ENCODE measurements at regions not wholly inside any gene's neighbourhood (a gene's known extent, or its start where the extent isn't known, plus 50 kb on each side); places are given as distances from the start of the nearest gene placed in this dataset.

DNA sequence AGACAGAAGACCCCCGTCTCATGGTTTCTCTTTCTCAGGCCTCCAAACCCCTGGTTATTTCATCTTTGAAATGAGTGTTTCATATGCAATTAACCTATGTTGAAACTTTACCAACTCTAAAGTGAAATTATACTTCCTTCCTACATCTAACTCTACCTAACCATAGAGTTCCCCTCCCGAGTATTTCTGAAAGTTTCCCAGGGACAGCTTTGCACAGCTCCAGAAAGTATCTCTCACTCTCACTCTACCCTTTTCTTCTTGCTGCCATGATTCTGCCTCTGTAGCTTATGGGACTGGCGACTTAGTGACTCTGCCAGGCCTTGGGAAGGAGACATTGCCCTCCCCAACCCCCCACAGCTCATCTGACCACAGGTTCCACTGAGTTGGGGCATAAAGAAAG, 107.9 kb downstream of the B3GNT2 start:
- DNase-seq: no peak
- Histone ChIP-seq H3K36me3 (replicated peaks; ENCODE audit: control insufficient read depth, insufficient read depth, low read length) (no peaks in the 10 kb centered on the region), H3K27me3 (ENCODE audit: control insufficient read depth, insufficient read depth, low read length) (no peaks in the 10 kb centered on the region), H3K4me3 (ENCODE audit: insufficient read depth, low read depth, low read length) (no peak overlapping the region)

GRCh38 chr2:62302631-62303435, 106.9 kb downstream of the B3GNT2 start:
- DNase-seq: no peak
- Histone ChIP-seq H3K27me3 (ENCODE audit: control insufficient read depth, insufficient read depth, low read length) (no peaks in the 10 kb centered on the region), H3K4me3 (ENCODE audit: insufficient read depth, low read depth, low read length) (no peak overlapping the region), H3K36me3 (replicated peaks; ENCODE audit: control insufficient read depth, insufficient read depth, low read length) (no peaks in the 10 kb centered on the region)

DNA sequence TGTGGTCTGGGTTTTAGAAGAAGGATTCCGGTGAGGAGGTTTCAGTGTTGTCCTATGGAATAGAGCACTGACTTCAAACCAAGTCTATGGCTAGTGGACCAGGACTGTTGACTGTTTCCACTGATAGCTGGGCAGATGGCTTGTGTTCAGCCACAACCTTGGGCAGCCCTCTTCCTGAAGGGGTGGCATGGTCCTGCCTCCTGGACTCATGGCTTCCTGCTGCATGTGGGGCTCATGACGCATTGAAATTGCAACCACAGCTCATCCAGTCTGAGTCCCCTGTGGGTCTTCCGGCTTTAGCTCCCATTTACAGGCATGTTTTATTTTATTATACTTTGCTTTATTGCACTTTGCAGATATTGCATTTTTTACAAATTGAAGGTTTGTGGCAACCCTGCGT, 105.0 kb downstream of the B3GNT2 start:
- H3K4me3 ChIP-seq (ENCODE audit: insufficient read depth, low read depth, low read length): no peak overlapping the region
- H3K36me3 ChIP-seq (replicated peaks; ENCODE audit: control insufficient read depth, insufficient read depth, low read length): no peaks in the 10 kb centered on the region
- DNase-seq: no peak
- H3K27me3 ChIP-seq (ENCODE audit: control insufficient read depth, insufficient read depth, low read length): no peaks in the 10 kb centered on the region

- no peaks in the 10 kb centered on the region for H3K36me3 ChIP-seq (replicated peaks; ENCODE audit: control insufficient read depth, insufficient read depth, low read length)
- peak; percentile 77 for DNase-seq
These were observed 101.7 kb downstream of the B3GNT2 start for GRCh38 chr2:62297624-62298010.

GRCh38 chr2:62296832-62297623, 101.1 kb downstream of the B3GNT2 start:
- no peaks in the 10 kb centered on the region for H3K27me3 ChIP-seq (ENCODE audit: control insufficient read depth, insufficient read depth, low read length)
- H3K36me3 ChIP-seq (replicated peaks; ENCODE audit: control insufficient read depth, insufficient read depth, low read length): no peaks in the 10 kb centered on the region
- no peak overlapping the region for H3K4me3 ChIP-seq (ENCODE audit: insufficient read depth, low read depth, low read length)
- DNase-seq: no peak

More at GRCh38 chr2:62297624-62298010, 101.7 kb downstream of the B3GNT2 start:
- Histone ChIP-seq H3K27me3 (ENCODE audit: control insufficient read depth, insufficient read depth, low read length) (no peaks in the 10 kb centered on the region), H3K4me3 (ENCODE audit: insufficient read depth, low read depth, low read length) (no peak overlapping the region)

GRCh38 chr2:62296034-62296831, 100.3 kb downstream of the B3GNT2 start:
- Histone ChIP-seq H3K27me3 (ENCODE audit: control insufficient read depth, insufficient read depth, low read length) (no peaks in the 10 kb centered on the region), H3K4me3 (ENCODE audit: insufficient read depth, low read depth, low read length) (no peak overlapping the region), H3K36me3 (replicated peaks; ENCODE audit: control insufficient read depth, insufficient read depth, low read length) (no peaks in the 10 kb centered on the region)
- no peak for DNase-seq

GRCh38 chr2:62293490-62294271, 97.8 kb downstream of the B3GNT2 start:
- peak; percentile 89 for DNase-seq
- no peaks in the 10 kb centered on the region for H3K36me3 ChIP-seq (replicated peaks; ENCODE audit: control insufficient read depth, insufficient read depth, low read length)
- no peak overlapping the region for H3K4me3 ChIP-seq (ENCODE audit: insufficient read depth, low read depth, low read length)
- H3K27me3 ChIP-seq (ENCODE audit: control insufficient read depth, insufficient read depth, low read length): no peaks in the 10 kb centered on the region

GRCh38 chr2:62293151-62293489, 97.2 kb downstream of the B3GNT2 start:
- H3K4me3 ChIP-seq (ENCODE audit: insufficient read depth, low read depth, low read length): no peak overlapping the region

DNA sequence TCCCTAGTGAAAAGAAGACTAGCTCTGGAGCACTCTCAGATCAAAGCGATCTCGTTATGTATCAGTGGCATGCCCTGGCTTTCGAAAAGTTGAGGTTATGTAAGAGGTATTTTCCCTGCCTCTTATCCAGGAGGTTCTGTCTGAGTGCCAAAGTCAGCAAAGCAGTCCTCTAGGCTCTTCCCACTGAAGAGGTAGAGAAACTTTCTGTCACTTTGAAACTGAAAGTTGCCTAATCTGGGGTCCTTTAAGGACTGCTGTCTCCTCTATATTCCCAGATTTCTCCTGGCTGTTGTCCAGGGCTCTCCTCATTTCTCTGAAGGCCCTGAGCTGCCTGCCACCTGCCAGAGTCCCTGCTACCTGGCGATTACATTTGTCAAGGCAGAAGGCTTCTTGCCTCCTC, 96.3 kb downstream of the B3GNT2 start:
- H3K4me3 ChIP-seq (ENCODE audit: insufficient read depth, low read depth, low read length): no peak overlapping the region
- H3K36me3 ChIP-seq (replicated peaks; ENCODE audit: control insufficient read depth, insufficient read depth, low read length): no peaks in the 10 kb centered on the region
- no peak for DNase-seq
- H3K27me3 ChIP-seq (ENCODE audit: control insufficient read depth, insufficient read depth, low read length): no peaks in the 10 kb centered on the region

More at GRCh38 chr2:62293151-62293489, 97.2 kb downstream of the B3GNT2 start:
- no peak for DNase-seq
- Histone ChIP-seq H3K36me3 (replicated peaks; ENCODE audit: control insufficient read depth, insufficient read depth, low read length) (no peaks in the 10 kb centered on the region), H3K27me3 (ENCODE audit: control insufficient read depth, insufficient read depth, low read length) (no peaks in the 10 kb centered on the region)

DNA sequence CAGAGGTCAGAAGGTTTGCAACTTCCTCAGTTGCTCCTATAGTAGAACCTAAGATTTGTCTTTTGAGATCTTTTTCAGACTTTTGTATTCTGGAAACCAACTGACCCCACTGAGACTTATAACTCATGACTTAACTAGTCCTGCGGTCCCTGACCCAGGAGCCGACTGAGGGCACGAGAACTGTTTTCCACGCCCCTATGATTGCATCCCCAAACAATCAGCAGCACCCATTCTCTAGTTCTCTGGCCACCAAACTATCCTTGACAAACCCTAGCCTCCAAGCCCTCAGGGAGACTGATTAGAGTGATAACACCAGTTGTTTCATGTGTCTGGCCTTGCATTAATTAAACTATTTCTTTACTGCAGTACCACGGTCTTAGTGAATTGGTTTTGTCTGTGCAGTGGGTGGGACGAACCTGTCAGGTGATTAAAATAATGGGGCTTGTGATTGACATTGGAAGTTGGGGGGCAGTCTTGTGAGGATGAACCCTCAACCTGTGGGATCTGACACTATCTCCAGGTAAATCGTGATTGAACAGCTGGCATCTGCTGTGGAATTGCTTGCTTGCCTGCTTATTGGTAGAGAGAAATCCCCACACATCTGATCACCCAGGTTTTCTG, 95.7 kb downstream of the B3GNT2 start:
- Histone ChIP-seq H3K36me3 (replicated peaks; ENCODE audit: control insufficient read depth, insufficient read depth, low read length) (no peaks in the 10 kb centered on the region), H3K27me3 (ENCODE audit: control insufficient read depth, insufficient read depth, low read length) (no peaks in the 10 kb centered on the region), H3K4me3 (ENCODE audit: insufficient read depth, low read depth, low read length) (no peak overlapping the region)
- no peak for DNase-seq

GRCh38 chr2:62291052-62291451, 95.1 kb downstream of the B3GNT2 start:
- H3K4me3 ChIP-seq (ENCODE audit: insufficient read depth, low read depth, low read length): no peak overlapping the region
- no peaks in the 10 kb centered on the region for H3K36me3 ChIP-seq (replicated peaks; ENCODE audit: control insufficient read depth, insufficient read depth, low read length)
- no peak for DNase-seq
- H3K27me3 ChIP-seq (ENCODE audit: control insufficient read depth, insufficient read depth, low read length): no peaks in the 10 kb centered on the region

DNA sequence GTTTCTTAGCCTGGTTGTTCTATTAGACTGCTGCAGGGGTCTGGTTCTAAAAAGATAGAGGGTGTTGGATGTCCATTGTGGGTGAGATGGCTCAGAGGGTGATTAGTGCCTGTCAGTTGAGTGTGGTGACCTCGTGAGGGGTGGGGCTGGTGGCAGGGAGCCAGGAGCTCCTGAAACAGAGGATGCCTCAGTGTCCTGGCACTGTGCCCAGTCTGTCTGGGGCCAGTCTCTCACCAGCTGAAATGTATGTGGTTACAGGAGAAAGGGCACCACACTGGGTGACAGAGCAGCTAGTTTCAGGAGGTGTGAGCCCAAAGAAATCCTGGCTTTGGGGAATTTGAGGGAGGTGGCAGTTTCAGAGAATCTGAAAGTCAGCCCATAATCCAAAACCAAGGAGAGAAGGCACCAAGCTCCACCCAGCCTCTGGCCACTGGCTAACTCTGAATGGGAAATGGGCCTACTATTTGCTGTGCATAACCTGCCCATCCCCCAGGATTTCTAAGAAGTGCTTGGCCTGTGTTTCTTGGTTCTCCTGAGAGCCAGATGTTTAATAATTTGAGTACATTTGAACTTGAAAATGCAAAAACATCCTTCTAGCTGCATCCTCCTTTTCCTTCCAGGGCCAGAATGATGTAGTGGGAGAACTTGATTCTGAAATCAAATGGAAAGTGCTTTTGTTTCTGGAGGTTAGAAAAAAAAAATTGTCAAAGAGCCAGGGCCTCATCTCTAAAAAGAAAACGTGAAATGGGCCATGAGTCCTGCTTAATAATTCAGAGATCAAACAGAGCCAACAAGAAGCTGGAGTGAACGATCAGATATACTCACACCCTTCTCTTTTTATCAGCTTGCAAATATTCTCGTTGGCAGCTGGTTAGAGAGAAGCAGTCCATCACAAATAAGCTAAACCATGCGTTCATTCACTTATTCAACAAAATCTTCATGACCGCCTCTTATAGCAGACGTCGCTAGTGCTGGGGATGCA, 92.3 kb downstream of the B3GNT2 start:
- no peaks in the 10 kb centered on the region for H3K27me3 ChIP-seq (ENCODE audit: control insufficient read depth, insufficient read depth, low read length)
- no peak for DNase-seq
- H3K36me3 ChIP-seq (replicated peaks; ENCODE audit: control insufficient read depth, insufficient read depth, low read length): no peaks in the 10 kb centered on the region
- H3K4me3 ChIP-seq (ENCODE audit: insufficient read depth, low read depth, low read length): no peak overlapping the region

DNA sequence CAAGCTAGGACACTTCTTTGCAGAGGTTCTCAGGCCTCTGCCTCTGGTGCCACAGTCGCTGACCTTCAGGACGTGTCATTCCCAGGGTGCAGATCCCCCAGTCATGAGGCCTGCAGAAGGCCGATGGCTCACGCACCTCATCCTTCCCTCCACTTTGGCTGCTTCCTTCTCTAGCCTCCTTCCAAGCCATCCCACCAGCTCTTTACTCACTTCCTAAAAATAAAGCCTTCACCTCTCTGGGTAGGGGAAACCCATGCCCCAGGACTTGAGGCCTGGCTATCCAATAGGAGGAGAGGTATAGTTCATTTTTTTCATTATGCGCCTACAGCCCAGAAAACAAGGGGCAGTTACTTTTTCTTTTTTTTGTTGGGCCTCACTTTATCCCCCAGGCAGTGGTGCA, 91.4 kb downstream of the B3GNT2 start:
- H3K27me3 ChIP-seq (ENCODE audit: control insufficient read depth, insufficient read depth, low read length): no peaks in the 10 kb centered on the region
- no peaks in the 10 kb centered on the region for H3K36me3 ChIP-seq (replicated peaks; ENCODE audit: control insufficient read depth, insufficient read depth, low read length)
- DNase-seq: no peak
- no peak overlapping the region for H3K4me3 ChIP-seq (ENCODE audit: insufficient read depth, low read depth, low read length)

All from H7 (cell line).